DOHH2 (cell line): ENCODE measurements at regions not wholly inside any gene's neighbourhood (a gene's known extent, or its start where the extent isn't known, plus 50 kb on each side); places are given as distances from the start of the nearest gene placed in this dataset.

Experiments
- H3F3A ChIP-seq: fragments of 200-600 bp; sonication (generic), shearing (Covaris generic); 2 replicates; pipeline ENCODE4 v1.6.0; 2016; ENCODE audit warnings: antibody characterized with exemption, mild to moderate bottlenecking; ENCODE audit not compliant: control insufficient read depth, insufficient read depth
- H3K27ac ChIP-seq: fragments of 200-600 bp; sonication (generic); 2 replicates; pipeline ENCODE4 v1.5.1; 2014; ENCODE audit warnings: low read depth, mild to moderate bottlenecking, low read length, moderate library complexity
- H3K27me3 ChIP-seq: fragments of 200-600 bp; sonication (generic); 2 replicates; pipeline ENCODE4 v1.6.1; 2014; ENCODE audit warnings: mild to moderate bottlenecking, low read length, mixed read lengths; ENCODE audit not compliant: control insufficient read depth
- H3K36me3 ChIP-seq: fragments of 200-600 bp; sonication (generic); 2 replicates; pipeline ENCODE4 v1.6.1; 2014; ENCODE audit warnings: mild to moderate bottlenecking, low read length, moderate library complexity, mixed read lengths; ENCODE audit not compliant: control insufficient read depth
- H3K4me1 ChIP-seq: fragments of 200-600 bp; sonication (generic); 2 replicates; pipeline ENCODE4 v1.6.1; 2014; ENCODE audit warnings: mild to moderate bottlenecking, low read length, mixed read lengths; ENCODE audit not compliant: control insufficient read depth
- H3K4me2 ChIP-seq: fragments of 200-600 bp; sonication (generic); 2 replicates; pipeline ENCODE4 v1.6.0; 2014; ENCODE audit warnings: mild to moderate bottlenecking, low read length, moderate library complexity
- H3K4me3 ChIP-seq: fragments of 200-600 bp; sonication (generic); 2 replicates; pipeline ENCODE4 v1.5.1; 2014; ENCODE audit warnings: mild to moderate bottlenecking, low read length, mixed read lengths
- H3K79me2 ChIP-seq: fragments of 200-600 bp; sonication (generic); 2 replicates; pipeline ENCODE4 v1.6.1; 2014; ENCODE audit warnings: mild to moderate bottlenecking, low read length, mixed read lengths; ENCODE audit not compliant: control insufficient read depth
- H3K9me2 ChIP-seq: fragments of 200-600 bp; sonication (generic); replicated peaks from 2 replicates; pipeline ENCODE4 v1.6.1; 2014; ENCODE audit warnings: mild to moderate bottlenecking, low read length, mixed read lengths; ENCODE audit not compliant: control insufficient read depth
- H3K9me3 ChIP-seq: fragments of 200-600 bp; sonication (generic); 2 replicates; pipeline ENCODE4 v1.6.1; 2014; ENCODE audit warnings: antibody characterized with exemption, low read length, mixed read lengths; ENCODE audit not compliant: control insufficient read depth, insufficient read depth
- H4K20me1 ChIP-seq: fragments of 200-600 bp; sonication (generic); 2 replicates; pipeline ENCODE4 v1.6.0; 2014; ENCODE audit warnings: low read depth, mild to moderate bottlenecking, antibody characterized with exemption, low read length, moderate library complexity; ENCODE audit not compliant: control insufficient read depth, insufficient read depth
- EZH2phosphoT487 ChIP-seq: fragments of 200-600 bp; sonication (generic); IDR thresholded peaks from 2 replicates; pipeline ENCODE4 v1.6.1; 2017; ENCODE audit warnings: borderline replicate concordance, mild to moderate bottlenecking, antibody characterized with exemption, low read length, moderate library complexity, mixed read lengths
- TF ChIP-seq, protein P1 (sequence below): fragments of 200-600 bp; sonication (generic); IDR thresholded peaks from one replicate; pipeline ENCODE4 v1.5.1; 2014; ENCODE audit warnings: antibody characterized with exemption, mild to moderate bottlenecking, low read depth, low read length; ENCODE audit not compliant: poor library complexity, severe bottlenecking

DNA sequence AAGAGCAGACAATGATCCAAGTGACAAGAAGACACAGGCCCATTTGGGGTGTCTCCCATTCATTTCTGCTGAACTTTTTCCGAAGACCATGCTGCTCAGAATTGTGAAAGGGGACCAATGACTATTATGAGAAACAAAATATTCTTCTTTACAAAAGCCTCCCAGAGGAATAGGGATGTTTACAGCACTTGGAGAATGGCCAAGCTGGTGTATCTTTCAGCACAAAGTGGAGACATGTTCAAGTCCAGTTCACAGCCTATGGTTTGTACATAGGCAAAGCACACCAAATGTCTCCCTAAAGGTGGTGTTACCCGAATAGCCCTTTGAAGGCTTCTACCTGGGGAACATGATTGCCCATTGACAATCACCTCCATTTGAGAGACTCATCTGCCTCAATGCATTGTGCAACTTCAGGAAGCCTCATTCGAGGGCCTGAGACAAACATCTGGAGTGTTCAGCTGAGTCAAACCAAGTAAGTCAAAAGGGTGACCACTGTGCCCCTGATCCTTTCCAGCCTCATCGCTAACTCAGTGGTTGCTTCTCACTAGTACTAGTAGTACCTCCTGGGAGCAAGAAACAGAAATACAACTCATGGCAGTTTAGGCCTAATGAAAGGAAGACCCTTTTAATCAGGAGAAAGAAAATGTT, 451.0 kb upstream of the MARCKS start:
- no peak for TF ChIP-seq EZH2phosphoT487
- TF ChIP-seq, protein P1, sequence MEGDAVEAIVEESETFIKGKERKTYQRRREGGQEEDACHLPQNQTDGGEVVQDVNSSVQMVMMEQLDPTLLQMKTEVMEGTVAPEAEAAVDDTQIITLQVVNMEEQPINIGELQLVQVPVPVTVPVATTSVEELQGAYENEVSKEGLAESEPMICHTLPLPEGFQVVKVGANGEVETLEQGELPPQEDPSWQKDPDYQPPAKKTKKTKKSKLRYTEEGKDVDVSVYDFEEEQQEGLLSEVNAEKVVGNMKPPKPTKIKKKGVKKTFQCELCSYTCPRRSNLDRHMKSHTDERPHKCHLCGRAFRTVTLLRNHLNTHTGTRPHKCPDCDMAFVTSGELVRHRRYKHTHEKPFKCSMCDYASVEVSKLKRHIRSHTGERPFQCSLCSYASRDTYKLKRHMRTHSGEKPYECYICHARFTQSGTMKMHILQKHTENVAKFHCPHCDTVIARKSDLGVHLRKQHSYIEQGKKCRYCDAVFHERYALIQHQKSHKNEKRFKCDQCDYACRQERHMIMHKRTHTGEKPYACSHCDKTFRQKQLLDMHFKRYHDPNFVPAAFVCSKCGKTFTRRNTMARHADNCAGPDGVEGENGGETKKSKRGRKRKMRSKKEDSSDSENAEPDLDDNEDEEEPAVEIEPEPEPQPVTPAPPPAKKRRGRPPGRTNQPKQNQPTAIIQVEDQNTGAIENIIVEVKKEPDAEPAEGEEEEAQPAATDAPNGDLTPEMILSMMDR, result no peak
- H3K4me2 ChIP-seq, result no peak overlapping the region
- no peak overlapping the region for H3K4me3 ChIP-seq
- H3K9me2 ChIP-seq, result no peaks in the 10 kb centered on the region
- no peaks in the 10 kb centered on the region for H4K20me1 ChIP-seq
- no peak overlapping the region for H3K27ac ChIP-seq
- no peaks in the 10 kb centered on the region for H3F3A ChIP-seq
- H3K27me3 ChIP-seq, result no peaks in the 10 kb centered on the region
- no peaks in the 10 kb centered on the region for H3K79me2 ChIP-seq
- no peaks in the 10 kb centered on the region for H3K4me1 ChIP-seq
- no peaks in the 10 kb centered on the region for H3K36me3 ChIP-seq
- no peaks in the 10 kb centered on the region for H3K9me3 ChIP-seq

DNA sequence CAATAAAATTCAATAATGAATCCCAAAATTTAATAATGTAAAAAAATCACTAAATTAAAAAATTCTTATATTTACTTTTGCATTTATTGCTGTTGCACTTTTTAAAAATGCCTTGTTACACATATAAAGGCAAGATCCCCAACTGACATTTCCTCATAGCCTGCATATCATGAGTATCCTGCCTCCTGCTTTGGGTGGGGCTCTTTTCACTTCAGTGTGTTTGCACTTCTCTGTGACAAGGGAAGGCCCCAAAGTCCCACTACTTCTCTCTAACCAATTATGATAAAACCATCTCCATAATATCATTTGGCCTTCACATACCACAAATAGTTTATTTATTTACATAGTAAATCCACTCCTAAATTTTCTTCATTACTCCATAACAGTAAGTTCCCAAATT, 446.1 kb upstream of the MARCKS start:
- no peak overlapping the region for H3K4me2 ChIP-seq
- H3K4me3 ChIP-seq, result no peak overlapping the region
- no peaks in the 10 kb centered on the region for H3K36me3 ChIP-seq
- no peaks in the 10 kb centered on the region for H3K9me3 ChIP-seq
- H3K27ac ChIP-seq, result no peak overlapping the region
- H3K79me2 ChIP-seq, result no peaks in the 10 kb centered on the region
- no peaks in the 10 kb centered on the region for H3K9me2 ChIP-seq
- H3K4me1 ChIP-seq, result no peaks in the 10 kb centered on the region
- no peaks in the 10 kb centered on the region for H4K20me1 ChIP-seq
- no peaks in the 10 kb centered on the region for H3K27me3 ChIP-seq
- TF ChIP-seq, protein P1, result no peak
- TF ChIP-seq EZH2phosphoT487, result no peak
- H3F3A ChIP-seq, result no peaks in the 10 kb centered on the region

DNA sequence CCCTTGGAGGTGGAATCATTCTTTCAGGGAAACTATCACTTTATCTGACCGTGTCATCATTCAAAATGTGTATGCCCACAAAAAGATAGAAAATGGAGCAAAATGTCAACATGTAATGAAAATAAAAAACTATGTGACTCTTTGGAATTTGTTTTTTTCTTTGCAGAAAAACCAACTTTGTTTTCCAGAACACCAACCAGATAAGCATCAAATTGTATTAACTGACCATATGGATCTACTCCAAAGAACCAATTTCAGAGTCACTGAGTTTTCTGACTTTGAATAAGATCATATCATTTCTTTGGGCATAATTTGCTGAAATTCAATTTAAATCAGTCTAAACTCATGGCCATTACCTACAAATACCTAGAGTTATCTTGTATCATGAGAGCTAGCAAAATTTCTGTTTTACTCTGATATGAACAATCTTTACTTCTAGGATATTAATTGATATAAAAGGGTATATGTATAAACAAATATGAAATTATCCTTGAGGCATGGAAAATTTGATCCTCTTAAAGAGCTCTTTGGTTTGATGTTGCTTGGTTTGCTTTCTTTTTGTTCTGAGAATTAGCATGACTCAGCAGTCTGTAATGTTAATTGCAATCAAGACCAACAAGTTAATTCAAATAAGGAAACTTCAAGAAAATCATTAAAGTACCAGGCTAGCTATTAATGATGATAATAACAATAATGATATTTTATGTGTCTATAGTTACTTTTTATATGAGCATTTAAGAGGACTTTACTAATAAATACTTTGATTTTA, 444.4 kb upstream of the MARCKS start:
- Histone ChIP-seq H3K27me3 (no peaks in the 10 kb centered on the region), H3K4me3 (no peak overlapping the region), H3K9me3 (no peaks in the 10 kb centered on the region), H3K9me2 (no peaks in the 10 kb centered on the region), H3K27ac (no peak overlapping the region), H3K36me3 (no peaks in the 10 kb centered on the region), H3F3A (no peaks in the 10 kb centered on the region), H3K4me2 (no peak overlapping the region), H3K4me1 (no peaks in the 10 kb centered on the region), H4K20me1 (no peaks in the 10 kb centered on the region), H3K79me2 (no peaks in the 10 kb centered on the region)
- TF ChIP-seq EZH2phosphoT487, result no peak
- TF ChIP-seq, protein P1, result no peak
